ENCODE measurements at regions not wholly inside any gene's neighbourhood (a gene's known extent, or its start where the extent isn't known, plus 50 kb on each side); places are given as distances from the start of the nearest gene placed in this dataset.

DNA sequence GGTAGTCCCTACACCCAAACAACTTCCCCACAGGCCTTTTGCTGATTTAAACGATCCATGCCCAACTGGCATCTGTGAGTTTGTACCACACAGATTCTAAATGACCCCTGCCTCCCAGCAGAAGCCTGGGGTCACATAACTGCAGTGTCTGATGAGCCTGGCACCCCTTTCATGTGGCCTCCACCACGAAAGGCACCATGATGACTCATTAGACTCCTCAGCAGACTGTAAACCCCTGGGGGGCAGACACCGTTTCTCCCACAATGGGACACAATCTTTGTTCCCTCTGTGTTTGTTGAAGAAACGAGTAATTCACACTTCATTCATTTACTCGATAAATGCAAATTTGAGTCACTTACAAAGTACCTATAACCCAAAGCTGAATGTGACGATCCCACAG is 81.6 kb downstream of the CCDC185 start:
- no peaks in the 10 kb centered on the region; the same call in 1 of the 2 replicates for H3K36me3 Mint-ChIP-seq
- ATAC-seq: no peak
- H3K27ac Mint-ChIP-seq: no peak overlapping the region
- peaks cover 24% of the 10 kb centered on the region for H3K9me3 Mint-ChIP-seq
- H3K4me3 Mint-ChIP-seq: no peak overlapping the region
- ChIA-PET CTCF (no interaction called here), POLR2A (no interaction called here)
- TF ChIP-seq CREB1 (CRISPR knock-in tag; IDR thresholded peaks at IDR 0.05) (no peak), PRRX2 (CRISPR knock-in tag; IDR thresholded peaks at IDR 0.05) (no peak), IRF2 (CRISPR knock-in tag; IDR thresholded peaks at IDR 0.05; ENCODE audit: borderline replicate concordance, low read depth) (no peak), ATF3 (CRISPR knock-in tag; conservative IDR thresholded peaks at IDR 0.05) (no peak), TP53 (CRISPR knock-in tag; IDR thresholded peaks at IDR 0.05) (no peak), RELA (CRISPR knock-in tag; IDR thresholded peaks at IDR 0.05; ENCODE audit: borderline replicate concordance) (no peak), ZNF219 (CRISPR knock-in tag; IDR thresholded peaks at IDR 0.05; ENCODE audit: borderline replicate concordance) (no peak), ZSCAN18 (CRISPR knock-in tag; IDR thresholded peaks at IDR 0.05) (no peak), MXD4 (CRISPR knock-in tag; IDR thresholded peaks at IDR 0.05; ENCODE audit: borderline replicate concordance) (no peak), NR3C1 (CRISPR knock-in tag; conservative IDR thresholded peaks at IDR 0.05; ENCODE audit: low read depth) (no peak), FOXK1 (CRISPR knock-in tag; IDR thresholded peaks at IDR 0.05) (no peak), RORB (CRISPR knock-in tag; IDR thresholded peaks at IDR 0.05) (no peak), NR1H2 (CRISPR knock-in tag; IDR thresholded peaks at IDR 0.05) (no peak)
- TF ChIP-seq, protein P1, sequence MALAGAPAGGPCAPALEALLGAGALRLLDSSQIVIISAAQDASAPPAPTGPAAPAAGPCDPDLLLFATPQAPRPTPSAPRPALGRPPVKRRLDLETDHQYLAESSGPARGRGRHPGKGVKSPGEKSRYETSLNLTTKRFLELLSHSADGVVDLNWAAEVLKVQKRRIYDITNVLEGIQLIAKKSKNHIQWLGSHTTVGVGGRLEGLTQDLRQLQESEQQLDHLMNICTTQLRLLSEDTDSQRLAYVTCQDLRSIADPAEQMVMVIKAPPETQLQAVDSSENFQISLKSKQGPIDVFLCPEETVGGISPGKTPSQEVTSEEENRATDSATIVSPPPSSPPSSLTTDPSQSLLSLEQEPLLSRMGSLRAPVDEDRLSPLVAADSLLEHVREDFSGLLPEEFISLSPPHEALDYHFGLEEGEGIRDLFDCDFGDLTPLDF (CRISPR knock-in tag; IDR thresholded peaks at IDR 0.05): no peak
- DNase-seq (ENCODE audit: low spot score): no peak
- peaks cover 17% of the 10 kb centered on the region for H3K4me1 Mint-ChIP-seq
- peaks cover 3% of the 10 kb centered on the region; the same call in 1 of the 2 replicates for H3K27me3 Mint-ChIP-seq (ENCODE audit: low read depth)

- ChIA-PET POLR2A (no interaction called here), CTCF (interaction anchor here (0.9 kb wide), 1 partner anchor 141 kb away, joined by 3 read pairs; no protein-coding TSS in a partner anchor)
Measured at GRCh38 chr1:223477456-223477855, 84.2 kb downstream of the CCDC185 start.

More at GRCh38 chr1:223477456-223477855, 84.2 kb downstream of the CCDC185 start:
- peaks cover 7% of the 10 kb centered on the region for H3K9me3 Mint-ChIP-seq
- H3K4me3 Mint-ChIP-seq: no peak overlapping the region
- DNase-seq (ENCODE audit: low spot score) (no peak), ATAC-seq (no peak)
- TF ChIP-seq OVOL2 (CRISPR knock-in tag; IDR thresholded peaks at IDR 0.05; ENCODE audit: borderline replicate concordance) (no peak), ATF3 (CRISPR knock-in tag; conservative IDR thresholded peaks at IDR 0.05) (no peak), TP53 (CRISPR knock-in tag; IDR thresholded peaks at IDR 0.05) (no peak), PRDM15 (CRISPR knock-in tag; IDR thresholded peaks at IDR 0.05) (no peak), RORB (CRISPR knock-in tag; IDR thresholded peaks at IDR 0.05) (no peak)
- TF ChIP-seq, protein P2, sequence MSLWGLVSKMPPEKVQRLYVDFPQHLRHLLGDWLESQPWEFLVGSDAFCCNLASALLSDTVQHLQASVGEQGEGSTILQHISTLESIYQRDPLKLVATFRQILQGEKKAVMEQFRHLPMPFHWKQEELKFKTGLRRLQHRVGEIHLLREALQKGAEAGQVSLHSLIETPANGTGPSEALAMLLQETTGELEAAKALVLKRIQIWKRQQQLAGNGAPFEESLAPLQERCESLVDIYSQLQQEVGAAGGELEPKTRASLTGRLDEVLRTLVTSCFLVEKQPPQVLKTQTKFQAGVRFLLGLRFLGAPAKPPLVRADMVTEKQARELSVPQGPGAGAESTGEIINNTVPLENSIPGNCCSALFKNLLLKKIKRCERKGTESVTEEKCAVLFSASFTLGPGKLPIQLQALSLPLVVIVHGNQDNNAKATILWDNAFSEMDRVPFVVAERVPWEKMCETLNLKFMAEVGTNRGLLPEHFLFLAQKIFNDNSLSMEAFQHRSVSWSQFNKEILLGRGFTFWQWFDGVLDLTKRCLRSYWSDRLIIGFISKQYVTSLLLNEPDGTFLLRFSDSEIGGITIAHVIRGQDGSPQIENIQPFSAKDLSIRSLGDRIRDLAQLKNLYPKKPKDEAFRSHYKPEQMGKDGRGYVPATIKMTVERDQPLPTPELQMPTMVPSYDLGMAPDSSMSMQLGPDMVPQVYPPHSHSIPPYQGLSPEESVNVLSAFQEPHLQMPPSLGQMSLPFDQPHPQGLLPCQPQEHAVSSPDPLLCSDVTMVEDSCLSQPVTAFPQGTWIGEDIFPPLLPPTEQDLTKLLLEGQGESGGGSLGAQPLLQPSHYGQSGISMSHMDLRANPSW (CRISPR knock-in tag; conservative IDR thresholded peaks at IDR 0.05; ENCODE audit: low read depth): no peak
- H3K27me3 Mint-ChIP-seq (ENCODE audit: low read depth): no peaks in the 10 kb centered on the region; the same call in 1 of the 2 replicates
- no peak overlapping the region for H3K27ac Mint-ChIP-seq
- H3K4me1 Mint-ChIP-seq: peaks cover 14% of the 10 kb centered on the region
- no peaks in the 10 kb centered on the region for H3K36me3 Mint-ChIP-seq

All from WTC11 (cell line).